Gastroesophageal sphincter (tissue), 3 donors: ENCODE measurements at regions not wholly inside any gene's neighbourhood (a gene's known extent, or its start where the extent isn't known, plus 50 kb on each side); places are given as distances from the start of the nearest gene placed in this dataset.

ENCODE experiments used
- EP300 ChIP-seq: sonication (generic); formaldehyde crosslinking; IDR thresholded peaks from one replicate; pipeline ENCODE4 v1.6.1; 2017; ENCODE audit warnings: antibody characterized with exemption, mild to moderate bottlenecking
- TF ChIP-seq, protein P1 (sequence below), 4 experiments: fragments of 200-600 bp in 2 of 4; fragments of 450-650 bp in 2 of 4; sonication (generic) in 1 of 4; IDR thresholded peaks; one replicate each; pipeline ENCODE4 v1.5.1; 2017 to 2019; ENCODE audit warnings: antibody characterized with exemption in 4 of 4, mild to moderate bottlenecking in 2 of 4, moderate library complexity in 2 of 4

DNA sequence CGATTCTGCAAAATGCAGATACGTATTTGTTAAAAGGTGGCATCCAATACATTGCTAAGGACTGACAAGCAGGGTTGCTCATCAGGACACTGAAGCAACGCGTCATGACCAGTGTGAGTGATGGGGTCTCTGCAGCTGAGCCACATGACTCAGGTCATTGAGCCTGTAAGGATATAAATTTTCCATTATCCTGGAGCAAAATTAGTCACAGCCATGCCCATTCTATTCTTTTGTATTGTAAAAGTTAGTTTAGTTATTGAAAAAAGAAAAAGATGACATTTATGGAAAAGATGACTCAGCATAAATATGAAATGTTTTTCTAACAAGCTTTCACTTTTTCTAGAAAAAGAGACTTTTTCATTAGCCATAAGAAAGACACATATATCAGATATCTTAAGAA is 268.0 kb upstream of the TMEM132C start:
- TF ChIP-seq, protein P1, sequence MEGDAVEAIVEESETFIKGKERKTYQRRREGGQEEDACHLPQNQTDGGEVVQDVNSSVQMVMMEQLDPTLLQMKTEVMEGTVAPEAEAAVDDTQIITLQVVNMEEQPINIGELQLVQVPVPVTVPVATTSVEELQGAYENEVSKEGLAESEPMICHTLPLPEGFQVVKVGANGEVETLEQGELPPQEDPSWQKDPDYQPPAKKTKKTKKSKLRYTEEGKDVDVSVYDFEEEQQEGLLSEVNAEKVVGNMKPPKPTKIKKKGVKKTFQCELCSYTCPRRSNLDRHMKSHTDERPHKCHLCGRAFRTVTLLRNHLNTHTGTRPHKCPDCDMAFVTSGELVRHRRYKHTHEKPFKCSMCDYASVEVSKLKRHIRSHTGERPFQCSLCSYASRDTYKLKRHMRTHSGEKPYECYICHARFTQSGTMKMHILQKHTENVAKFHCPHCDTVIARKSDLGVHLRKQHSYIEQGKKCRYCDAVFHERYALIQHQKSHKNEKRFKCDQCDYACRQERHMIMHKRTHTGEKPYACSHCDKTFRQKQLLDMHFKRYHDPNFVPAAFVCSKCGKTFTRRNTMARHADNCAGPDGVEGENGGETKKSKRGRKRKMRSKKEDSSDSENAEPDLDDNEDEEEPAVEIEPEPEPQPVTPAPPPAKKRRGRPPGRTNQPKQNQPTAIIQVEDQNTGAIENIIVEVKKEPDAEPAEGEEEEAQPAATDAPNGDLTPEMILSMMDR (IDR thresholded peaks at IDR 0.05), result no peak
- no peak for TF ChIP-seq EP300
